ENCODE measurements at regions not wholly inside any gene's neighbourhood (a gene's known extent, or its start where the extent isn't known, plus 50 kb on each side); places are given as distances from the start of the nearest gene placed in this dataset.

DNA sequence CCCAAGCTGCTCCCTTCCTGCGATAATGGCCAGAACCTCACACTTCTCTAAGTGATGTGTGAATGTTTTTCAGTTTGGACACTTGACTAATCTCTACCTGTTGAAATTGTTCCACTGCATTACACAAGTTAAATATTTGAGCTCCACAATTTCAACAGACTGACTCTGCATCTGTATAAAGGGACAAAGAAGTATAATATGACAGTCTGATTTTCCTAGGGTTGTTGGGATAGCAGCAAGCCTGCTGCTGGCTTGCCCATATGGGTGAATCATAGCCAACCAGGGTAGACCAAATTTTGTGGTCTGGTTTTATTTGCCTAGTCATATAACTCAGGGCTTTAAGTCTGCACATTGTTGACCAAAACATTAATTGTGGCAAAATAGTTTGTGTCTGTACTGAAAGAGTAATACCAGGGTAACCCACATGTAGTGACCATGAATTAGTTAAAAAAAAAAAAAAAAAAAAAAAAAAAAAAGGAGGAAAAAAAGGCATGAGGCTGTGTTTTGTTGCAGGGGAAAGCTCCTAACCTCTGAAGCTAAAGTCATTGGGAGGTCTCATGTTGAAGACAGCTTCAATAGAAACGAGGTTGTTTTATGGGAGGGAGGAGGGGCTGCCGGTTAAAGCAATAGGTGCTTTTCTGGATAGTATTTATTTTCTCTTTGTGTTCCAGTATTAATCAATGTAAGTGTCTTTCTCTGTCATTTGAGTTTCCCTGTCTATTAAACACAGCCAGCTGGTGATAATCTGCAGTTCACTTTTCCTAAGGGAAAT, 534.2 kb downstream of the RAB28 start:
- TF ChIP-seq CEBPB (IDR thresholded peaks at IDR 0.05; ENCODE audit: low read depth, low read length) (no peak), RCOR1 (IDR thresholded peaks at IDR 0.05; ENCODE audit: insufficient replicate concordance, low read length) (no peak), NFE2L2 (IDR thresholded peaks at IDR 0.05; ENCODE audit: low read depth, low read length) (no peak), SMC3 (IDR thresholded peaks at IDR 0.05; ENCODE audit: low read depth, low read length) (no peak), FOS (IDR thresholded peaks at IDR 0.05; ENCODE audit: low read depth, low read length) (no peak), RFX5 (IDR thresholded peaks at IDR 0.05; ENCODE audit: low read depth, low read length) (no peak), MAZ (IDR thresholded peaks at IDR 0.05; ENCODE audit: borderline replicate concordance, low read depth, low read length) (no peak)
- TF ChIP-seq, protein P1, sequence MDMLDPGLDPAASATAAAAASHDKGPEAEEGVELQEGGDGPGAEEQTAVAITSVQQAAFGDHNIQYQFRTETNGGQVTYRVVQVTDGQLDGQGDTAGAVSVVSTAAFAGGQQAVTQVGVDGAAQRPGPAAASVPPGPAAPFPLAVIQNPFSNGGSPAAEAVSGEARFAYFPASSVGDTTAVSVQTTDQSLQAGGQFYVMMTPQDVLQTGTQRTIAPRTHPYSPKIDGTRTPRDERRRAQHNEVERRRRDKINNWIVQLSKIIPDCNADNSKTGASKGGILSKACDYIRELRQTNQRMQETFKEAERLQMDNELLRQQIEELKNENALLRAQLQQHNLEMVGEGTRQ (IDR thresholded peaks at IDR 0.05; ENCODE audit: low read depth, low read length): no peak
- TF ChIP-seq, protein P2, sequence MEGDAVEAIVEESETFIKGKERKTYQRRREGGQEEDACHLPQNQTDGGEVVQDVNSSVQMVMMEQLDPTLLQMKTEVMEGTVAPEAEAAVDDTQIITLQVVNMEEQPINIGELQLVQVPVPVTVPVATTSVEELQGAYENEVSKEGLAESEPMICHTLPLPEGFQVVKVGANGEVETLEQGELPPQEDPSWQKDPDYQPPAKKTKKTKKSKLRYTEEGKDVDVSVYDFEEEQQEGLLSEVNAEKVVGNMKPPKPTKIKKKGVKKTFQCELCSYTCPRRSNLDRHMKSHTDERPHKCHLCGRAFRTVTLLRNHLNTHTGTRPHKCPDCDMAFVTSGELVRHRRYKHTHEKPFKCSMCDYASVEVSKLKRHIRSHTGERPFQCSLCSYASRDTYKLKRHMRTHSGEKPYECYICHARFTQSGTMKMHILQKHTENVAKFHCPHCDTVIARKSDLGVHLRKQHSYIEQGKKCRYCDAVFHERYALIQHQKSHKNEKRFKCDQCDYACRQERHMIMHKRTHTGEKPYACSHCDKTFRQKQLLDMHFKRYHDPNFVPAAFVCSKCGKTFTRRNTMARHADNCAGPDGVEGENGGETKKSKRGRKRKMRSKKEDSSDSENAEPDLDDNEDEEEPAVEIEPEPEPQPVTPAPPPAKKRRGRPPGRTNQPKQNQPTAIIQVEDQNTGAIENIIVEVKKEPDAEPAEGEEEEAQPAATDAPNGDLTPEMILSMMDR (conservative IDR thresholded peaks at IDR 0.05; ENCODE audit: low read depth, low read length): no peak
- Histone ChIP-seq H2BK5ac (ENCODE audit: low read depth, low read length, poor library complexity, severe bottlenecking) (no peak overlapping the region), H3K4ac (ENCODE audit: low read depth, low read length) (no peak overlapping the region), H4K91ac (ENCODE audit: insufficient read depth, low read depth, low read length) (no peak overlapping the region), H3K36me3 (ENCODE audit: control insufficient read depth, insufficient read depth, low read length) (no peaks in the 10 kb centered on the region), H3K27ac (ENCODE audit: insufficient read depth, low read length) (no peak overlapping the region), H2AK9ac (replicated peaks; ENCODE audit: low read depth, low read length, poor library complexity) (no peak overlapping the region), H3K23ac (ENCODE audit: low read depth, low read length) (no peak overlapping the region), H3K4me3 (ENCODE audit: insufficient read depth, low read depth, low read length) (no peak overlapping the region), H4K5ac (ENCODE audit: low read depth, low read length) (no peak overlapping the region), H3K9me3 (ENCODE audit: control insufficient read depth, insufficient read depth, low read length) (peaks cover 3% of the 10 kb centered on the region; the same call in 1 of the 2 replicates), H2AFZ (replicated peaks; ENCODE audit: low read length, poor library complexity) (no peak overlapping the region), H3K14ac (replicated peaks; ENCODE audit: low read depth, low read length) (no peak overlapping the region), H2BK15ac (ENCODE audit: low read depth, low read length) (no peak overlapping the region), H4K8ac (ENCODE audit: low read depth in 2 of 2, low read length in 2 of 2) (no peak overlapping the region), H3K4me2 (ENCODE audit: low read depth, low read length) (no peak overlapping the region), H3K56ac (ENCODE audit: extremely low read depth, insufficient read depth, low read length) (no peak overlapping the region), H3K4me1 (ENCODE audit: control insufficient read depth, insufficient read depth, low read length) (no peaks in the 10 kb centered on the region), H2BK120ac (ENCODE audit: low read depth, low read length) (no peak overlapping the region), H3K9me1 (ENCODE audit: insufficient read depth, low read length) (no peaks in the 10 kb centered on the region), H2AK5ac (ENCODE audit: low read depth, low read length) (no peak overlapping the region), H4K20me1 (ENCODE audit: insufficient read depth, low read length) (no peaks in the 10 kb centered on the region), H3K9ac (ENCODE audit: low read depth, low read length) (no peak overlapping the region), H3K79me1 (ENCODE audit: low read depth in 1 of 2, low read length in 2 of 2) (no peaks in the 10 kb centered on the region), H3K18ac (ENCODE audit: low read depth, low read length) (no peak overlapping the region), H2BK20ac (ENCODE audit: low read depth, low read length) (no peak overlapping the region), H3K27me3 (ENCODE audit: control insufficient read depth, insufficient read depth, low read length) (no peaks in the 10 kb centered on the region)
- BruUV-seq (replicated peaks): no TSS peak
- DNase-seq: no peak
- POLR2A ChIA-PET (ENCODE audit: unreplicated experiment): no interaction called here
- in situ Hi-C loops (cut with MboI; ENCODE audit: low sequenced_read_pairs) (no loop called here), intact Hi-C loops (cut with micrococcal nuclease) (no loop called here), dilution Hi-C loops (cut with HindIII; ENCODE audit: low sequenced_read_pairs, unreplicated experiment) (no loop called here)
- no peak for ATAC-seq (ENCODE audit: low read depth)
- no CpG with 5 or more reads among the region's 3 CpGs for WGBS, 2 experiments (ENCODE audit: extremely low coverage in 2 of 2, insufficient read length in 1 of 2)
- CTCF ChIA-PET: no interaction called here
